ENCODE measurements at regions not wholly inside any gene's neighbourhood (a gene's known extent, or its start where the extent isn't known, plus 50 kb on each side); places are given as distances from the start of the nearest gene placed in this dataset.

- no peak for DNase-seq (ENCODE audit: low read depth)
- no peak overlapping the region for H3K4me3 ChIP-seq (ENCODE audit: low read depth, low read length)
- no peak for TF ChIP-seq CTCF (IDR thresholded peaks at IDR 0.05; ENCODE audit: insufficient read depth, low read depth, low read length, missing control alignments)
Measured at GRCh38 chr3:111392894-111393398, 149.1 kb upstream of the CD96 start.

GRCh38 chr3:111412656-111413055 is 129.3 kb upstream of the CD96 start:
- H3K4me3 ChIP-seq (ENCODE audit: low read depth, low read length): no peak overlapping the region
- no peak for TF ChIP-seq CTCF (IDR thresholded peaks at IDR 0.05; ENCODE audit: insufficient read depth, low read depth, low read length, missing control alignments)
- no peak for DNase-seq (ENCODE audit: low read depth)

GRCh38 chr3:111414531-111414930 is 127.5 kb upstream of the CD96 start:
- no peak for TF ChIP-seq CTCF (IDR thresholded peaks at IDR 0.05; ENCODE audit: insufficient read depth, low read depth, low read length, missing control alignments)
- DNase-seq (ENCODE audit: low read depth): no peak
- H3K4me3 ChIP-seq (ENCODE audit: low read depth, low read length): no peak overlapping the region

DNA sequence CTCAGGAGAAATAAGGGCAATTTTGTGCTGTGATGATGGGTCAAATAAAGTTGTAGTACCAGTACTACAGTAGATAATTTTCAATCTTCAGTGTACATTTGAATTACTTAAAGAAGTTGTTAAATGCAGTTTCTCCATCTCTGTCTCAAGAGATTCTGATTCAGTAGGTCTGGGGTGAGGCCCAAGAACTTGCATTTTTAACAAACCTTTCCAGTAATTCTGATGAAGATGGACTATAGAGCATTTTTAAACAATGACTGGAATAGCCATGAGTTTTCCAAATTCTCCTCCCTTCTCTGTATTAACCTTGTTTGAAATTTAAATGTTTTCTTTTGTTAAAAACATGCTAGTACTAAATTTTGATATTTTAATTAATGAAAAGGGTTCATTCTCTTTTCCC is 127.0 kb upstream of the CD96 start:
- no peak for TF ChIP-seq CTCF (IDR thresholded peaks at IDR 0.05; ENCODE audit: insufficient read depth, low read depth, low read length, missing control alignments)
- no peak overlapping the region for H3K4me3 ChIP-seq (ENCODE audit: low read depth, low read length)
- no peak for DNase-seq (ENCODE audit: low read depth)

GRCh38 chr3:111418391-111418790 is 123.6 kb upstream of the CD96 start:
- DNase-seq (ENCODE audit: low read depth): no peak
- TF ChIP-seq CTCF (IDR thresholded peaks at IDR 0.05; ENCODE audit: insufficient read depth, low read depth, low read length, missing control alignments): no peak

GRCh38 chr3:111428301-111428700 is 113.7 kb upstream of the CD96 start:
- DNase-seq (ENCODE audit: low read depth): no peak
- no peak for TF ChIP-seq CTCF (IDR thresholded peaks at IDR 0.05; ENCODE audit: insufficient read depth, low read depth, low read length, missing control alignments)
- H3K4me3 ChIP-seq (ENCODE audit: low read depth, low read length): no peak overlapping the region

More at GRCh38 chr3:111418391-111418790, 123.6 kb upstream of the CD96 start:
- no peak overlapping the region for H3K4me3 ChIP-seq (ENCODE audit: low read depth, low read length)

GRCh38 chr3:111434941-111435622 is 106.9 kb upstream of the CD96 start:
- no peak for TF ChIP-seq CTCF (IDR thresholded peaks at IDR 0.05; ENCODE audit: insufficient read depth, low read depth, low read length, missing control alignments)
- no peak overlapping the region for H3K4me3 ChIP-seq (ENCODE audit: low read depth, low read length)
- DNase-seq (ENCODE audit: low read depth): no peak
